Trophoblast cell (in vitro differentiated cells and primary cell): ENCODE measurements at regions not wholly inside any gene's neighbourhood (a gene's known extent, or its start where the extent isn't known, plus 50 kb on each side); places are given as distances from the start of the nearest gene placed in this dataset.

ENCODE experiments used
- DNase-seq, 2 donors: peaks; one replicate each; pipeline ENCODE4 v3.0.0-alpha.2; 2016
- H2AFZ ChIP-seq: 2 replicates; pipeline ENCODE4 v1.6.1; 2013; ENCODE audit warnings: low read length, moderate library complexity, mild to moderate bottlenecking; ENCODE audit not compliant: insufficient read depth, poor library complexity
- H2AK5ac ChIP-seq: 2 replicates; pipeline ENCODE4 v1.6.1; 2013; ENCODE audit warnings: mild to moderate bottlenecking, low read length
- H2BK120ac ChIP-seq: 2 replicates; pipeline ENCODE4 v1.6.1; 2013; ENCODE audit warnings: low read length, mild to moderate bottlenecking, moderate library complexity; ENCODE audit not compliant: insufficient read depth, poor library complexity
- H2BK12ac ChIP-seq: 2 replicates; pipeline ENCODE4 v1.6.1; 2013; ENCODE audit warnings: mild to moderate bottlenecking, low read length, moderate library complexity
- H2BK5ac ChIP-seq: 2 replicates; pipeline ENCODE4 v1.6.1; 2013; ENCODE audit warnings: low read length, low read depth, moderate library complexity, mild to moderate bottlenecking; ENCODE audit not compliant: poor library complexity
- H3K14ac ChIP-seq: 2 replicates; pipeline ENCODE4 v1.6.1; 2013; ENCODE audit warnings: mild to moderate bottlenecking, low read length
- H3K18ac ChIP-seq: 2 replicates; pipeline ENCODE4 v1.6.1; 2013; ENCODE audit warnings: mild to moderate bottlenecking, low read length
- H3K23ac ChIP-seq: 2 replicates; pipeline ENCODE4 v1.6.1; 2013; ENCODE audit warnings: low read length
- H3K27ac ChIP-seq: 2 replicates; pipeline ENCODE4 v1.5.1; 2013; ENCODE audit warnings: low read depth, mild to moderate bottlenecking, inconsistent platforms, low read length, moderate library complexity
- H3K27me3 ChIP-seq: 2 replicates; pipeline ENCODE4 v1.6.1; 2013; ENCODE audit warnings: inconsistent platforms, mild to moderate bottlenecking, low read length, moderate library complexity; ENCODE audit not compliant: insufficient read depth
- H3K36me3 ChIP-seq, 2 experiments: 1 replicate in 1 of 2; 2 replicates in 1 of 2; pipeline ENCODE4 v1.6.1; 2013; ENCODE audit warnings: low read length in 2 of 2, mild to moderate bottlenecking in 2 of 2, moderate library complexity in 1 of 2; ENCODE audit not compliant: insufficient read depth in 2 of 2, control insufficient read depth in 1 of 2
- H3K4ac ChIP-seq: 2 replicates; pipeline ENCODE4 v1.6.1; 2013; ENCODE audit warnings: low read depth, mild to moderate bottlenecking, low read length, moderate library complexity
- H3K4me1 ChIP-seq, 2 experiments: 1 replicate in 1 of 2; 2 replicates in 1 of 2; pipeline ENCODE4 v1.6.1; 2013; ENCODE audit warnings: low read length in 2 of 2, mild to moderate bottlenecking in 2 of 2, moderate library complexity in 1 of 2; ENCODE audit not compliant: insufficient read depth in 2 of 2, control insufficient read depth in 1 of 2
- H3K4me2 ChIP-seq: 2 replicates; pipeline ENCODE4 v1.6.1; 2013; ENCODE audit warnings: inconsistent platforms, mild to moderate bottlenecking, low read length, moderate library complexity
- H3K4me3 ChIP-seq: 2 replicates; pipeline ENCODE4 v1.5.1; 2013; ENCODE audit warnings: mild to moderate bottlenecking, low read depth, low read length, inconsistent platforms
- H3K79me1 ChIP-seq: one replicate; pipeline ENCODE4 v1.6.1; 2013; ENCODE audit warnings: low read length
- H3K79me2 ChIP-seq: 2 replicates; pipeline ENCODE4 v1.6.1; 2013; ENCODE audit warnings: low read length, mild to moderate bottlenecking; ENCODE audit not compliant: control insufficient read depth, insufficient read depth, poor library complexity
- H3K9ac ChIP-seq: 2 replicates; pipeline ENCODE4 v1.6.1; 2013; ENCODE audit warnings: mild to moderate bottlenecking, low read length
- H3K9me3 ChIP-seq: 2 replicates; pipeline ENCODE4 v1.6.1; 2013; ENCODE audit warnings: low read depth, mild to moderate bottlenecking, control low read depth, inconsistent platforms, low read length; ENCODE audit not compliant: insufficient read depth
- H4K12ac ChIP-seq: 2 replicates; pipeline ENCODE4 v1.6.1; 2013; ENCODE audit warnings: low read depth, mild to moderate bottlenecking, low read length, moderate library complexity
- H4K8ac ChIP-seq: 2 replicates; pipeline ENCODE4 v1.6.1; 2013; ENCODE audit warnings: low read depth, mild to moderate bottlenecking, low read length, moderate library complexity
- H4K91ac ChIP-seq: one replicate; pipeline ENCODE4 v1.6.1; 2013; ENCODE audit warnings: low read depth, mild to moderate bottlenecking, low read length, moderate library complexity
- WGBS: extraction: QIAGEN DNeasy Blood & Tissue Kit; methylation state at CpG from one replicate; pipeline ENCODE4 v1.1.7; 2013; ENCODE audit warnings: missing lambda C conversion rate; ENCODE audit not compliant: insufficient read length, insufficient coverage; ENCODE audit errors: extremely low coverage; 5-methylcytosine and 5-hydroxymethylcytosine counted together

- H2BK5ac ChIP-seq = no peak overlapping the region
- no peak overlapping the region for H4K8ac ChIP-seq
- H3K4ac ChIP-seq = no peak overlapping the region
- H3K4me1 ChIP-seq = no peaks in the 10 kb centered on the region
- H2BK120ac ChIP-seq = no peak overlapping the region
- no peak overlapping the region for H3K23ac ChIP-seq
- no peaks in the 10 kb centered on the region for H3K79me1 ChIP-seq
- no peak overlapping the region for H3K9ac ChIP-seq
- H3K4me3 ChIP-seq = no peak overlapping the region
- H3K27me3 ChIP-seq = no peaks in the 10 kb centered on the region
- no peak for DNase-seq
- H3K14ac ChIP-seq = no peak overlapping the region
- H2AK5ac ChIP-seq = no peak overlapping the region
- no peak overlapping the region for H3K18ac ChIP-seq
- no peaks in the 10 kb centered on the region for H3K36me3 ChIP-seq
- H3K27ac ChIP-seq = no peak overlapping the region
- H3K4me2 ChIP-seq = no peak overlapping the region
- no peak overlapping the region for H2BK12ac ChIP-seq
- no peak overlapping the region for H2AFZ ChIP-seq
- H4K12ac ChIP-seq = no peak overlapping the region
- no CpG with 5 or more reads among the region's 7 CpGs for whole genome bisulfite sequencing
- H3K79me2 ChIP-seq = no peaks in the 10 kb centered on the region
- H3K9me3 ChIP-seq = no peaks in the 10 kb centered on the region
- no peak overlapping the region for H4K91ac ChIP-seq
These were observed 697.2 kb downstream of the HDGFL1 start for GRCh38 chr6:23266536-23266935.

GRCh38 chr6:23267651-23268050, 698.3 kb downstream of the HDGFL1 start:
- H4K91ac ChIP-seq = no peak overlapping the region
- H3K23ac ChIP-seq = no peak overlapping the region
- H3K79me1 ChIP-seq = no peaks in the 10 kb centered on the region
- no peak overlapping the region for H2BK5ac ChIP-seq
- no peaks in the 10 kb centered on the region for H3K9me3 ChIP-seq
- no peaks in the 10 kb centered on the region for H3K4me1 ChIP-seq
- H4K12ac ChIP-seq = no peak overlapping the region
- H4K8ac ChIP-seq = no peak overlapping the region
- H3K79me2 ChIP-seq = no peaks in the 10 kb centered on the region
- H3K4ac ChIP-seq = no peak overlapping the region
- no peak overlapping the region for H3K9ac ChIP-seq
- no peak overlapping the region for H3K4me2 ChIP-seq
- no peak for DNase-seq
- no CpG with 5 or more reads among the region's 2 CpGs for WGBS
- no peaks in the 10 kb centered on the region for H3K27me3 ChIP-seq
- no peak overlapping the region for H2BK12ac ChIP-seq
- H3K14ac ChIP-seq = no peak overlapping the region
- H3K18ac ChIP-seq = no peak overlapping the region
- H2AK5ac ChIP-seq = no peak overlapping the region
- H2BK120ac ChIP-seq = no peak overlapping the region
- no peak overlapping the region for H2AFZ ChIP-seq
- H3K4me3 ChIP-seq = no peak overlapping the region
- H3K36me3 ChIP-seq = no peaks in the 10 kb centered on the region
- no peak overlapping the region for H3K27ac ChIP-seq

- no peaks in the 10 kb centered on the region for H3K79me1 ChIP-seq
- H2BK12ac ChIP-seq = no peak overlapping the region
- H4K12ac ChIP-seq = no peak overlapping the region
- no peaks in the 10 kb centered on the region for H3K27me3 ChIP-seq
- no CpG with 5 or more reads among the region's 4 CpGs for WGBS
- no peak overlapping the region for H2BK120ac ChIP-seq
- H3K14ac ChIP-seq = no peak overlapping the region
- no peak for DNase-seq
- H3K9ac ChIP-seq = no peak overlapping the region
- H2AFZ ChIP-seq = no peak overlapping the region
- no peak overlapping the region for H3K18ac ChIP-seq
- H3K79me2 ChIP-seq = no peaks in the 10 kb centered on the region
- no peak overlapping the region for H4K8ac ChIP-seq
- H3K4me1 ChIP-seq = no peaks in the 10 kb centered on the region
- no peak overlapping the region for H3K27ac ChIP-seq
- H2AK5ac ChIP-seq = no peak overlapping the region
- no peak overlapping the region for H3K4me3 ChIP-seq
- H3K4me2 ChIP-seq = no peak overlapping the region
- no peak overlapping the region for H3K4ac ChIP-seq
- H4K91ac ChIP-seq = no peak overlapping the region
- no peaks in the 10 kb centered on the region for H3K36me3 ChIP-seq
- no peaks in the 10 kb centered on the region for H3K9me3 ChIP-seq
- no peak overlapping the region for H2BK5ac ChIP-seq
- H3K23ac ChIP-seq = no peak overlapping the region
These were observed 699.0 kb downstream of the HDGFL1 start for GRCh38 chr6:23268348-23268747.

GRCh38 chr6:23269436-23269835, 700.1 kb downstream of the HDGFL1 start:
- Histone ChIP-seq H2BK5ac (no peak overlapping the region), H3K23ac (no peak overlapping the region), H3K9ac (no peak overlapping the region), H3K79me2 (no peaks in the 10 kb centered on the region), H3K27ac (no peak overlapping the region), H3K4me1 (no peaks in the 10 kb centered on the region), H3K4me2 (no peak overlapping the region), H4K12ac (no peak overlapping the region), H2BK120ac (no peak overlapping the region), H3K4ac (no peak overlapping the region), H3K18ac (no peak overlapping the region), H3K9me3 (no peaks in the 10 kb centered on the region), H3K36me3 (no peaks in the 10 kb centered on the region), H2BK12ac (no peak overlapping the region), H3K4me3 (no peak overlapping the region), H3K14ac (no peak overlapping the region), H3K79me1 (no peaks in the 10 kb centered on the region), H2AK5ac (no peak overlapping the region), H4K91ac (no peak overlapping the region), H3K27me3 (no peaks in the 10 kb centered on the region), H2AFZ (no peak overlapping the region), H4K8ac (no peak overlapping the region)
- DNase-seq = no peak
- WGBS = no CpG with 5 or more reads among the region's 3 CpGs

GRCh38 chr6:23272536-23272935, 703.2 kb downstream of the HDGFL1 start:
- no peak overlapping the region for H4K8ac ChIP-seq
- no peak overlapping the region for H3K14ac ChIP-seq
- H2BK12ac ChIP-seq = no peak overlapping the region
- no peak overlapping the region for H4K12ac ChIP-seq
- H2BK120ac ChIP-seq = no peak overlapping the region
- no peaks in the 10 kb centered on the region for H3K79me2 ChIP-seq
- no peaks in the 10 kb centered on the region for H3K4me1 ChIP-seq
- H2AK5ac ChIP-seq = no peak overlapping the region
- no peak overlapping the region for H4K91ac ChIP-seq
- H3K23ac ChIP-seq = no peak overlapping the region
- H3K4ac ChIP-seq = no peak overlapping the region
- no peak overlapping the region for H2AFZ ChIP-seq
- no peak overlapping the region for H3K27ac ChIP-seq
- H3K27me3 ChIP-seq = no peaks in the 10 kb centered on the region
- DNase-seq = no peak
- H2BK5ac ChIP-seq = no peak overlapping the region
- H3K79me1 ChIP-seq = no peaks in the 10 kb centered on the region
- H3K18ac ChIP-seq = no peak overlapping the region
- H3K4me2 ChIP-seq = no peak overlapping the region
- H3K9ac ChIP-seq = no peak overlapping the region
- no peaks in the 10 kb centered on the region for H3K36me3 ChIP-seq
- H3K4me3 ChIP-seq = no peak overlapping the region
- no peaks in the 10 kb centered on the region for H3K9me3 ChIP-seq
